ENCODE measurements at regions not wholly inside any gene's neighbourhood (a gene's known extent, or its start where the extent isn't known, plus 50 kb on each side); places are given as distances from the start of the nearest gene placed in this dataset.

GRCh38 chr2:45291296-45291701 is 282.0 kb upstream of the SIX2 start:
- TF ChIP-seq CTCF (IDR thresholded peaks at IDR 0.05) = no peak
- no peak for TF ChIP-seq POLR2A (IDR thresholded peaks at IDR 0.05)

All from testis (tissue), 2 donors.